HG02588 (cell line): ENCODE measurements at regions not wholly inside any gene's neighbourhood (a gene's known extent, or its start where the extent isn't known, plus 50 kb on each side); places are given as distances from the start of the nearest gene placed in this dataset.

Experiments used
- ATAC-seq: cut with Tn5 transposase; IDR thresholded peaks from one replicate; pipeline ENCODE4 v1.9.1; 2021; ENCODE audit warnings: mild to moderate bottlenecking, moderate library complexity; ENCODE audit not compliant: unreplicated experiment

DNA sequence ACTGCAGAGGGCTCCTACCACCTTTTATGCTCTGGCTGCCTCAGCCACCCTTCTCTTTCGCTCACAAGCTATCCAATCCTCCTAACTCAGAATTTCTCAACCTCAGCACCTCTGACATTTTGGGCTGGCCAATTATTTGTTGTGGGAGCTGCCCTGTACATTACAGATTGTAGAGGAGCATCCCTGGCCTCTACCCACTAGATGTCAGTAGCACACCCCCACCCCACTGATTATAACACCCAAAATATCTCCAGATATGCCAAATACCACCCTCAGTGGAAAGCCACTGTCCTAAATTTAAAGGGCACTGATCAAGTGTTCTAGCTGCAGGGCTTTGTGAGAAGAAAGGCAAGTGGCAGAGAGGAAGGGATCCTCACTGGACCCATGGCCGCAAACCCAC lies 443.1 kb downstream of the SOX6 start:
- ATAC-seq: no peak
